ENCODE measurements at regions not wholly inside any gene's neighbourhood (a gene's known extent, or its start where the extent isn't known, plus 50 kb on each side); places are given as distances from the start of the nearest gene placed in this dataset.

GRCh38 chr1:4172644-4173599, 272.9 kb upstream of the C1orf174 start:
- peak; percentile 12; the same call in 1 of the 2 replicates for TF ChIP-seq CTCF (IDR thresholded peaks at IDR 0.05; ENCODE audit: borderline replicate concordance, insufficient read depth, low read depth, low read length)
- H3K4me3 ChIP-seq (ENCODE audit: low read depth, low read length), result no peak overlapping the region

GRCh38 chr1:4173731-4174130, 273.7 kb upstream of the C1orf174 start:
- TF ChIP-seq CTCF (IDR thresholded peaks at IDR 0.05; ENCODE audit: borderline replicate concordance, insufficient read depth, low read depth, low read length), result no peak
- H3K4me3 ChIP-seq (ENCODE audit: low read depth, low read length), result no peak overlapping the region

GRCh38 chr1:4174291-4175200, 274.5 kb upstream of the C1orf174 start:
- no peak for TF ChIP-seq CTCF (IDR thresholded peaks at IDR 0.05; ENCODE audit: borderline replicate concordance, insufficient read depth, low read depth, low read length)
- no peak overlapping the region for H3K4me3 ChIP-seq (ENCODE audit: low read depth, low read length)

- TF ChIP-seq CTCF (IDR thresholded peaks at IDR 0.05; ENCODE audit: borderline replicate concordance, insufficient read depth, low read depth, low read length), result no peak
These were observed 275.7 kb upstream of the C1orf174 start for GRCh38 chr1:4175566-4176405.

GRCh38 chr1:4176841-4177240, 276.8 kb upstream of the C1orf174 start:
- no peak for TF ChIP-seq CTCF (IDR thresholded peaks at IDR 0.05; ENCODE audit: borderline replicate concordance, insufficient read depth, low read depth, low read length)
- H3K4me3 ChIP-seq (ENCODE audit: low read depth, low read length), result no peak overlapping the region

More at GRCh38 chr1:4175566-4176405, 275.7 kb upstream of the C1orf174 start:
- no peak overlapping the region for H3K4me3 ChIP-seq (ENCODE audit: low read depth, low read length)

GRCh38 chr1:4177425-4178150, 277.5 kb upstream of the C1orf174 start:
- H3K4me3 ChIP-seq (ENCODE audit: low read depth, low read length), result no peak overlapping the region
- TF ChIP-seq CTCF (IDR thresholded peaks at IDR 0.05; ENCODE audit: borderline replicate concordance, insufficient read depth, low read depth, low read length), result no peak
